ENCODE measurements at regions not wholly inside any gene's neighbourhood (a gene's known extent, or its start where the extent isn't known, plus 50 kb on each side); places are given as distances from the start of the nearest gene placed in this dataset.

- intact Hi-C loops (cut with micrococcal nuclease; ENCODE audit: unreplicated experiment): no loop called here
- no peaks in the 10 kb centered on the region; the same call in 1 of the 2 replicates for H3K9me2 ChIP-seq (ENCODE audit: insufficient read depth)
- CTCF ChIA-PET: no interaction called here
- no peak for TF ChIP-seq EZH2 (IDR thresholded peaks at IDR 0.05; ENCODE audit: low read depth)
- TF ChIP-seq CTCF (conservative IDR thresholded peaks at IDR 0.05): no peak
- H3K4me3 ChIP-seq: no peak overlapping the region
- POLR2A ChIA-PET (ENCODE audit: unreplicated experiment): no interaction called here
- H2AFZ ChIP-seq: no peak overlapping the region
- H3K4me1 ChIP-seq (replicated peaks; ENCODE audit: insufficient read depth): no peaks in the 10 kb centered on the region
- no peak for DNase-seq
- H3F3A ChIP-seq (ENCODE audit: insufficient read depth, low read depth): no peaks in the 10 kb centered on the region
- no TSS peak for BruUV-seq (replicated peaks)
- H3K27me3 ChIP-seq (ENCODE audit: insufficient read depth, low read depth): no peaks in the 10 kb centered on the region
- no peak overlapping the region for H3K27ac ChIP-seq
- H3K4me2 ChIP-seq: no peak overlapping the region
- H4K20me1 ChIP-seq (ENCODE audit: insufficient read depth): no peaks in the 10 kb centered on the region
- H3K9me3 ChIP-seq (ENCODE audit: insufficient read depth, low read depth): no peaks in the 10 kb centered on the region; the same call in 1 of the 2 replicates
- no peaks in the 10 kb centered on the region for H3K79me2 ChIP-seq (ENCODE audit: low read depth)
- H3K36me3 ChIP-seq (ENCODE audit: low read depth): no peaks in the 10 kb centered on the region
These were observed 93.9 kb downstream of the YIPF5 start for GRCh38 chr5:144076521-144077083.

- Histone ChIP-seq H3K4me3 (no peak overlapping the region), H2AFZ (no peak overlapping the region), H3K36me3 (ENCODE audit: low read depth) (no peaks in the 10 kb centered on the region), H3F3A (ENCODE audit: insufficient read depth, low read depth) (no peaks in the 10 kb centered on the region), H3K4me2 (no peak overlapping the region), H3K27me3 (ENCODE audit: insufficient read depth, low read depth) (no peaks in the 10 kb centered on the region), H4K20me1 (ENCODE audit: insufficient read depth) (no peaks in the 10 kb centered on the region), H3K4me1 (replicated peaks; ENCODE audit: insufficient read depth) (no peaks in the 10 kb centered on the region), H3K9me2 (ENCODE audit: insufficient read depth) (no peaks in the 10 kb centered on the region), H3K79me2 (ENCODE audit: low read depth) (no peaks in the 10 kb centered on the region), H3K9me3 (ENCODE audit: insufficient read depth, low read depth) (no peaks in the 10 kb centered on the region; the same call in 1 of the 2 replicates), H3K27ac (no peak overlapping the region)
- no TSS peak for BruUV-seq (replicated peaks)
- ChIA-PET CTCF (no interaction called here), POLR2A (ENCODE audit: unreplicated experiment) (no interaction called here)
- intact Hi-C loops (cut with micrococcal nuclease; ENCODE audit: unreplicated experiment): no loop called here
- TF ChIP-seq EZH2 (IDR thresholded peaks at IDR 0.05; ENCODE audit: low read depth): no peak
- no peak for TF ChIP-seq CTCF (conservative IDR thresholded peaks at IDR 0.05)
- no peak for DNase-seq
These were observed 87.3 kb downstream of the YIPF5 start for GRCh38 chr5:144083185-144083584.

- no TSS peak for BruUV-seq (replicated peaks)
- Histone ChIP-seq H3F3A (ENCODE audit: insufficient read depth, low read depth) (no peaks in the 10 kb centered on the region), H3K9me2 (ENCODE audit: insufficient read depth) (no peaks in the 10 kb centered on the region), H3K27me3 (ENCODE audit: insufficient read depth, low read depth) (no peaks in the 10 kb centered on the region), H2AFZ (no peak overlapping the region), H3K4me2 (no peak overlapping the region), H4K20me1 (ENCODE audit: insufficient read depth) (no peaks in the 10 kb centered on the region), H3K4me1 (replicated peaks; ENCODE audit: insufficient read depth) (no peaks in the 10 kb centered on the region), H3K79me2 (ENCODE audit: low read depth) (no peaks in the 10 kb centered on the region), H3K36me3 (ENCODE audit: low read depth) (no peaks in the 10 kb centered on the region), H3K4me3 (no peak overlapping the region), H3K9me3 (ENCODE audit: insufficient read depth, low read depth) (no peaks in the 10 kb centered on the region; the same call in 1 of the 2 replicates), H3K27ac (no peak overlapping the region)
- intact Hi-C loops (cut with micrococcal nuclease; ENCODE audit: unreplicated experiment): no loop called here
- ChIA-PET CTCF (no interaction called here), POLR2A (ENCODE audit: unreplicated experiment) (no interaction called here)
- no peak for TF ChIP-seq EZH2 (IDR thresholded peaks at IDR 0.05; ENCODE audit: low read depth)
- no peak for TF ChIP-seq CTCF (conservative IDR thresholded peaks at IDR 0.05)
- DNase-seq: no peak
These were observed 85.5 kb downstream of the YIPF5 start for GRCh38 chr5:144084971-144085370.

All from PC-9 (cell line).